ENCODE measurements at regions not wholly inside any gene's neighbourhood (a gene's known extent, or its start where the extent isn't known, plus 50 kb on each side); places are given as distances from the start of the nearest gene placed in this dataset.

GRCh38 chr3:70383360-70383831, 71.0 kb upstream of the MDFIC2 start:
- Mint-ChIP-seq H3K36me3 (ENCODE audit: low read depth, unreplicated experiment) (no peaks in the 10 kb centered on the region), H3K4me3 (ENCODE audit: unreplicated experiment) (no peak overlapping the region), H3K27ac (ENCODE audit: unreplicated experiment) (no peak overlapping the region), H3K4me1 (ENCODE audit: unreplicated experiment) (peaks cover 19% of the 10 kb centered on the region), H3K9me3 (ENCODE audit: unreplicated experiment) (no peaks in the 10 kb centered on the region), H3K27me3 (ENCODE audit: unreplicated experiment) (no peaks in the 10 kb centered on the region)
- no peak for DNase-seq (ENCODE audit: low spot score)
- no peak for TF ChIP-seq CTCF (IDR thresholded peaks at IDR 0.05; ENCODE audit: unreplicated experiment)

DNA sequence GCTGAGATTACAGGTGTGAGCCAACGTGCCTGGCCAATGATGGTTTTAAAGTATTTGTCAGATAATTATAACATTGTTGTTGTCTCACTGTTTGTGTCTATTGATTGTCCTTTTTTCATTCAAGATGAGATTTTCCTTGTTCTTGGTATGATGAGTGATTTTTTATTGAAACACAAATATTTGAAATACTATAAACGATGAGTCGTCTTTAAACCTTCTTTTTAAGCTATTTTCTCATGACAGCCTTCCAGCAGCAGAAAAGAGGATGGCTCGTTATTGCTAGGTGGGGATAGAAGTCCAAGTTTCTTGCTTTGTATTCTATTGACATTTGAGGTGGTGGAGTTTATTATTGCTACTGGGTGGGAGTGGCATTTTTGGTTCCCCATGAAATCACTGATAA, 61.7 kb upstream of the MDFIC2 start:
- no peaks in the 10 kb centered on the region for H3K27me3 Mint-ChIP-seq (ENCODE audit: unreplicated experiment)
- H3K27ac Mint-ChIP-seq (ENCODE audit: unreplicated experiment): no peak overlapping the region
- H3K4me3 Mint-ChIP-seq (ENCODE audit: unreplicated experiment): no peak overlapping the region
- DNase-seq (ENCODE audit: low spot score): no peak
- no peaks in the 10 kb centered on the region for H3K9me3 Mint-ChIP-seq (ENCODE audit: unreplicated experiment)
- H3K36me3 Mint-ChIP-seq (ENCODE audit: low read depth, unreplicated experiment): no peaks in the 10 kb centered on the region
- TF ChIP-seq CTCF (IDR thresholded peaks at IDR 0.05; ENCODE audit: unreplicated experiment): no peak
- H3K4me1 Mint-ChIP-seq (ENCODE audit: unreplicated experiment): peaks cover under 1% of the 10 kb centered on the region

All from endothelial cell (in vitro differentiated cells).